Aorta (tissue), 5 donors: ENCODE measurements at regions not wholly inside any gene's neighbourhood (a gene's known extent, or its start where the extent isn't known, plus 50 kb on each side); places are given as distances from the start of the nearest gene placed in this dataset.

Experiments
- ATAC-seq: fragments of 200-7000 bp; cut with Tn5 transposase; one replicate; pipeline ENCODE4 v1.9.1; 2022; ENCODE audit warnings: moderate library complexity; ENCODE audit not compliant: low FRiP score
- DNase-seq, 2 donors: peaks; one replicate each; pipeline ENCODE4 v3.0.0-alpha.2; 2020
- H3K27ac ChIP-seq, 2 donors: one replicate each; pipeline ENCODE4 v1.5.1; 2013; ENCODE audit warnings: low read length in 2 of 2, mild to moderate bottlenecking in 2 of 2, moderate library complexity in 2 of 2, control low read depth in 1 of 2, inconsistent platforms in 1 of 2, low read depth in 1 of 2
- H3K27me3 ChIP-seq, 2 donors: one replicate each; pipeline ENCODE4 v1.6.1; 2013; ENCODE audit warnings: control low read depth in 1 of 2, low read length in 1 of 2, mild to moderate bottlenecking in 1 of 2, moderate library complexity in 1 of 2; ENCODE audit not compliant: insufficient read depth in 2 of 2, control insufficient read depth in 1 of 2
- H3K36me3 ChIP-seq, 2 donors: one replicate each; pipeline ENCODE4 v1.6.1; 2013; ENCODE audit warnings: control low read depth in 1 of 2, low read length in 1 of 2, mild to moderate bottlenecking in 1 of 2; ENCODE audit not compliant: insufficient read depth in 2 of 2, control insufficient read depth in 1 of 2
- H3K4me1 ChIP-seq, 2 donors: one replicate each; pipeline ENCODE4 v1.6.1; 2013; ENCODE audit warnings: low read length in 2 of 2, control low read depth in 1 of 2, mild to moderate bottlenecking in 1 of 2, moderate library complexity in 1 of 2; ENCODE audit not compliant: insufficient read depth in 2 of 2, control insufficient read depth in 1 of 2
- H3K4me3 ChIP-seq, 2 donors: one replicate each; pipeline ENCODE4 v1.5.1; 2013; ENCODE audit warnings: low read length in 2 of 2, control low read depth in 1 of 2, mild to moderate bottlenecking in 1 of 2
- H3K9me3 ChIP-seq: one replicate; pipeline ENCODE4 v1.6.1; 2013; ENCODE audit warnings: mild to moderate bottlenecking, low read length; ENCODE audit not compliant: control insufficient read depth
- WGBS, 2 donors: extraction: QIAGEN DNeasy Blood & Tissue Kit; methylation state at CpG; one replicate each; pipeline ENCODE4 v1.1.7; 2013; 5-methylcytosine and 5-hydroxymethylcytosine counted together
- intact Hi-C, 2 donors: fragments of 100-400 bp; cut with DNase I; formaldehyde crosslinking; loops; one replicate each; pipeline versions ENCODE4 v1.14.2 to v1.15.0; 2022
- donor health status: healthy with polysubstance abuse.
- donor health status: Bipolar disorder and iron deficiency.
- donor health status: DM: no; HTN: no; CAD: no.
- donor health status: DM: no; HTN: no; CAD: no.
- donor health status: DM: yes; HTN: yes; CAD: no.

DNA sequence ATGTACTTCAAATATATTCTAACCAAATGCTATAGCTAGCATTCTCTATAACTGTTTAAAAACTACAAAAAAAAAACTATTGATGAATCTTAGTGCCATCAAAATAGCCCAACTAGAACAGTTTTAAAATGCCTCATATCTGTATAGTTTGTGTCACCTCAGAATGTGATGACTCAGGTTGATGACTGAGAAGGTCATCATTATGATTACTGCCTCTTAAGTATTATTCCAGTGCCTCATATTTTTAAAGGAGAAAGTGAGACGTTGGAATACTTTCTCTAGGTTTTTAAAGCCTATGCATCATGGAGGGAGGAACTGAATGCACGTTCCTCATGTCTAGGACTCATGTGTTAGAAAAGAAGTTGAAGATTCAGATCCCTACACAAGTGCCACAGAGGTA, 88.2 kb downstream of the TMA16 start:
- Histone ChIP-seq H3K4me1 (no peaks in the 10 kb centered on the region), H3K27me3 (no peaks in the 10 kb centered on the region), H3K36me3 (no peaks in the 10 kb centered on the region), H3K27ac (no peak overlapping the region), H3K9me3 (no peaks in the 10 kb centered on the region), H3K4me3 (no peak overlapping the region)
- intact Hi-C loops = no loop called here
- DNase-seq (no peak), ATAC-seq (no peak)
- WGBS, 2 donors = 66 to 73% methylated on average over 2 of the region's 2 CpGs

DNA sequence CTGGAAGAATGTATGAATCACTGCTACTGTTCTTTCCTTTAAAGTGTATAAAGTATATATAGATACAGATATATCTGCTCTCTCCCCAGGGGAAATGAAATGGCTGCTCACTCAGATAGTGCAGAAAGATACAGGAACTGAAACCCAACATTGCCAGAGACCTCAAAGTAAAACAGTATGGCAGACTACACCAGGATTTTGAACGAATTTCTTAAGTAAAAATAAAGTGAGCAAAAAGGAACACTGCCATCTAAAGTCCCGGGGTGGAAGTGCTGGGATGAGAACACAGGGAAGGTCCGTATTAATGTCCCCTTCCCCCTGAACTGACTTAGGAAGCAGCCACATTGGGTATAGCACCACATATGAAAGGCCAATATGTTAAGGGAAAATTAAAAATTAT, 93.4 kb downstream of the TMA16 start:
- H3K27ac ChIP-seq = no peak overlapping the region
- no peak overlapping the region for H3K4me3 ChIP-seq
- H3K9me3 ChIP-seq = no peaks in the 10 kb centered on the region
- no peaks in the 10 kb centered on the region for H3K27me3 ChIP-seq
- no peaks in the 10 kb centered on the region for H3K36me3 ChIP-seq
- WGBS, 2 donors = 79 to 91% methylated on average over 3 of the region's 3 CpGs
- DNase-seq (no peak), ATAC-seq (no peak)
- intact Hi-C loops = no loop called here
- no peaks in the 10 kb centered on the region for H3K4me1 ChIP-seq

DNA sequence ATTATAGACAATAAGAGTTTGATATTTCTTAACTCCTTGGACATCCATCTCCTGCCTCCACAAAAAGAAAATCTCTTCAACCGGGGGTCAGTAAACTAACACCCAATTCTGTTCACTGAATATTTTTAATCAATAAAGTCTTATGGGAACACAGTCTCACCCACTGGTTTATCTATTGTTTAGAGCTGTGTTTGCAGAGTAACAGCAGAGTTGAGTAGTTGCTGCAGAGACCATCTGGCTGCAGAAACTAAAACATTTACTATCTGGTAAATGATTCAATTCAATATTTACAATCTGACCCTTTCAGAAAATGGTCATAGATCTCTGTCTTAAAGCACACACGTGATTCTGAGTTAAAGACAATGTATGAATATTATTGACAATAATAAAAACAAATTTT, 94.0 kb downstream of the TMA16 start:
- ATAC-seq (no peak), DNase-seq (no peak)
- intact Hi-C loops = no loop called here
- H3K4me3 ChIP-seq = no peak overlapping the region
- H3K27me3 ChIP-seq = no peaks in the 10 kb centered on the region
- H3K36me3 ChIP-seq = no peaks in the 10 kb centered on the region
- H3K4me1 ChIP-seq = no peaks in the 10 kb centered on the region
- WGBS, 2 donors = 60% methylated on average over 2 of the region's 2 CpGs
- H3K27ac ChIP-seq = no peak overlapping the region
- H3K9me3 ChIP-seq = no peaks in the 10 kb centered on the region

DNA sequence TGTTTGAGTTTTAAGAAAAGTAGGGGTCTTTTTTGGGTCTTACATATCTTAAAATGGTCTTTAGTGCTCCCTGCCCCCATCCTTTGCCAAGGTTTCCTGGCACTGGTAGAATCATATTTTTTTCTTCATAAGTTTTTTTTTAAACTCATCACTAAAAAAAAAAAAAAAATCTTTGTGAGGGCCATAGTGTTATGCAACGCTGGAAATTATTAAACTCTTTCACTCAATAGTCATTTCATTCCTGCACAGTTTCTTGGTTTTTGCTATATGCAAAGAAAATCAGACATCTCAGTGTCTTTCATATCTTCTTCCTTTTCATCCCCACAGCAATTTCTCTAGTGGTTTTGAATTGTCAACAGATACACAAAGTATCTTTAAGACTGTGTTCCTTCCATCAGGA, 95.6 kb downstream of the TMA16 start:
- no peak overlapping the region for H3K27ac ChIP-seq
- no peaks in the 10 kb centered on the region for H3K36me3 ChIP-seq
- no peaks in the 10 kb centered on the region for H3K4me1 ChIP-seq
- H3K27me3 ChIP-seq = no peaks in the 10 kb centered on the region
- H3K9me3 ChIP-seq = no peaks in the 10 kb centered on the region
- H3K4me3 ChIP-seq = no peak overlapping the region
- WGBS, 2 donors = 58 to 76% methylated on average over 1 of the region's 1 CpG
- intact Hi-C loops = no loop called here
- no peak for DNase-seq
- no peak for ATAC-seq

DNA sequence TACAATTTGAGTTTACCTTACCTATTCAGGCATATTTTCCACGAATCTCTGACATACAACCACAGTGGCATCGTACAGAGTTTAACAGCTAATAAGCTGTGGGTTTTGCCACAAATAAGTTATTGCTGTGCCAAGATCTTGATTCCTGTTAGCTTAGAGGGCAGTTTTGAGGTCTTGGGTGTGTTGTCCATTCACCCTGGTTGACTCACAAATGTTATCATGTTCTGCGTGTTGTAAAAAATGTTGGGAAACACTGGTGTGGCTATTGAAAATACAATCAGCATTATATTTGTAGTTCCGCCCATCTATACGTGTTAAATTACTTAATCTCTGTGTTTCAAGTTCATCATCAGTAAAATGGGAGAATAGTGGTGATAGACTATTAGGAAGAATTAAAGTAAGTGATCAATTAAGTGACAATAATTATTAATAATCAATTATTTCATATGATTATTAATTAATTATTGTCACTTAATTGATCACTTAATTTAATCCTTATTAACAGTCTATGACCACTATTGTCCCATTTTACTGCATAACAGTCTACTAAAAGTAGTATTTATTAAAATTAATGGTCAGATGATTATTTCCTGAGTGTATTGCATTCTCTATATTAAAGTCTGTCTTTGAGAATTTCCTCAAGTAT, 96.3 kb downstream of the TMA16 start:
- DNase-seq (no peak), ATAC-seq (no peak)
- intact Hi-C loops = no loop called here
- 77 to 83% methylated on average over 5 of the region's 5 CpGs for WGBS, 2 donors
- no peaks in the 10 kb centered on the region for H3K9me3 ChIP-seq
- no peaks in the 10 kb centered on the region for H3K36me3 ChIP-seq
- H3K4me3 ChIP-seq = no peak overlapping the region
- no peaks in the 10 kb centered on the region for H3K27me3 ChIP-seq
- H3K4me1 ChIP-seq = no peaks in the 10 kb centered on the region
- no peak overlapping the region for H3K27ac ChIP-seq

DNA sequence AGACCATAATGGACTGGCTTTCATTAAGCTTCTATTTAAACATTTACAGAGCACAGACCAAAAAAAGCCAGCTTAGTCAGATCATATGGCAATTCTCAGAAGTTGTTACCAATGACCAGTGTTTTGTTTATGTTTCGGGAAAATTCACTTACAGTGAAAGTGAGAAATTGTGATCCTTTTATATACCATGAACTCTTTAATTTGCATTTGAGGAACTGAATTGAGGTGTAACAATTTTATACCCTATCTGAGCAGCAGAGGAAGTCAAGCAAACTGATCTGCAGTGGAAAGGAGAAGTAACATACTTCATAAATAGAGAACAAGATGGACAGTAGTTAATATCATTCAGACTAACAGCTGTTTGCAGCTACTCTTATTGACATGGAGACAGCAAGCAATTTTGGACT, 97.1 kb downstream of the TMA16 start:
- Histone ChIP-seq H3K27me3 (no peaks in the 10 kb centered on the region), H3K36me3 (no peaks in the 10 kb centered on the region), H3K9me3 (no peaks in the 10 kb centered on the region), H3K4me3 (no peak overlapping the region), H3K4me1 (no peaks in the 10 kb centered on the region), H3K27ac (no peak overlapping the region)
- intact Hi-C loops = no loop called here
- 71 to 79% methylated on average over 1 of the region's 1 CpG for WGBS, 2 donors
- DNase-seq (no peak), ATAC-seq (no peak)

DNA sequence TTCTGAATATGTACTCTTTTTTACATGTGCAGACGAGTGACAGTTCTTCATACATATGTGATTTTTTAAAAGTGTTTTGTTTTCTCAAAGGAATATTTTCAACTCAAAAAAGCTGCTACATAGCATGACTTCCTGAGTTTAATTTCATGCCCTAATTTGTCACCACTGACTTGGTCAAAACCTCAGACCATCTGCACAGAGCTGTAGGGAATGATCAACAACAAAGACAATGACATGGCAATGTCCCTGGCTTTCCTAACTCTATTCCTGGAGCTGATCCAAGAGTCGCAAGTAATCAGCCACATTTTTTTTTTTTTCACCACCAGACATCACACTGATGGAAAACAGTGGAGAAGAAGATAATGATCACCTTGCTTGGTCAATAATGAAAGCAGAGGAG, 97.7 kb downstream of the TMA16 start:
- ATAC-seq = no peak
- no peaks in the 10 kb centered on the region for H3K9me3 ChIP-seq

DNA sequence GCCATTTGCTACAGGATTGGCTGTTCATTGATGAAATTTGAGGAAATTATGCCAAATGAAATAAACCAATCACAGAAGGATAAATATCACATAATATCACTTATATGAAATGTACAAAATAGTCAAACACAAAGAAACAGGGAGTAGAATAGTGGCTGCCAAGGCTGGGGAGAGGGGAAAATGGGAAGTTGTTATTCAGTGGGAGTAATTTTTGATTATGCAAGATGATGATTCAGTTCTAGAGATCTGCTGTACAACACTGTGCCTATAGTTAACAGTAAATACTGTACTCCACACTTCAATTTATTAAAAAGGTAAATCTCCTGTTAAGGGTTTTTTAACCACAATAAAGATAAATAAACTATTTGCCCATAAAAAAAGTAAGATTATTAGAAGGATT, 101.1 kb downstream of the TMA16 start:
- no peak overlapping the region for H3K27ac ChIP-seq
- H3K36me3 ChIP-seq = no peaks in the 10 kb centered on the region
- no peak overlapping the region for H3K4me3 ChIP-seq
- intact Hi-C loops = no loop called here
- no peaks in the 10 kb centered on the region for H3K27me3 ChIP-seq
- no peaks in the 10 kb centered on the region for H3K4me1 ChIP-seq
- H3K9me3 ChIP-seq = no peaks in the 10 kb centered on the region
- DNase-seq = no peak
- no peak for ATAC-seq

More for the DNA sequence above, 97.7 kb downstream of the TMA16 start:
- Histone ChIP-seq H3K4me3 (no peak overlapping the region), H3K27ac (no peak overlapping the region), H3K36me3 (no peaks in the 10 kb centered on the region), H3K4me1 (no peaks in the 10 kb centered on the region), H3K27me3 (no peaks in the 10 kb centered on the region)
- WGBS, 2 donors = 29 to 35% methylated on average over 2 of the region's 2 CpGs
- DNase-seq = no peak
- intact Hi-C loops = no loop called here

DNA sequence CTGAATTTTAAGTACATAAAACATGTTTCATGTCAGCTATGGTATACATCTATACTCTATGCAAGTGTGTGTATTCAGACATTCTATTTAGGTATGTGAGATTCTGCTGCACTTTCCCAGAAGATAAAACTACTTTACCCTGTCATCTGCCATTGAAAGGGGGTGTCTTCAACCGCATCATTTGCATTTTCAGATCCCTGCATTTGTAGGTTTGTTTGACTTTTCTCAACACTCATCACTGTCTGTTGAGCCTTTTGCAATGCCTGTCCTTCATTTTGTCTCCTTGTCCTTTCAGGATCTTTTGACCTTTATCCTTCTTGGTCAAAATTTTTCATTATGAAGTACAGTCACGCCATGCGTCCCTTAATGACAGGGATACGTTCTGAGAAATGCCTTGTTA, 103.5 kb downstream of the TMA16 start:
- ATAC-seq (no peak), DNase-seq (no peak)
- H3K27me3 ChIP-seq = no peaks in the 10 kb centered on the region
- no peak overlapping the region for H3K4me3 ChIP-seq
- WGBS, 2 donors = 81 to 83% methylated on average over 4 of the region's 4 CpGs
- intact Hi-C loops = no loop called here
- H3K4me1 ChIP-seq = no peaks in the 10 kb centered on the region
- H3K9me3 ChIP-seq = no peaks in the 10 kb centered on the region
- H3K27ac ChIP-seq = no peak overlapping the region
- H3K36me3 ChIP-seq = no peaks in the 10 kb centered on the region
